ENCODE measurements at regions not wholly inside any gene's neighbourhood (a gene's known extent, or its start where the extent isn't known, plus 50 kb on each side); places are given as distances from the start of the nearest gene placed in this dataset.

- DNase-seq (ENCODE audit: low read depth in 2 of 2), result peak in 1 of 2 donors; percentile 63
These were observed 54.4 kb downstream of the NIBAN1 start for GRCh38 chr1:184919892-184920291.

- peak in 1 of 2 donors; percentile 42 for DNase-seq (ENCODE audit: low read depth in 2 of 2)
These were observed 58.7 kb downstream of the NIBAN1 start for GRCh38 chr1:184915463-184916090.

- DNase-seq (ENCODE audit: low read depth in 2 of 2), result no peak
These were observed 60.2 kb downstream of the NIBAN1 start for GRCh38 chr1:184914149-184914548.

GRCh38 chr1:184912392-184912791 is 61.9 kb downstream of the NIBAN1 start:
- peak in 1 of 2 donors; percentile 69 for DNase-seq (ENCODE audit: low read depth in 2 of 2)

GRCh38 chr1:184911830-184912229 is 62.5 kb downstream of the NIBAN1 start:
- DNase-seq (ENCODE audit: low read depth in 2 of 2), result no peak

- no peak for DNase-seq (ENCODE audit: low read depth in 2 of 2)
These were observed 63.1 kb downstream of the NIBAN1 start for GRCh38 chr1:184911103-184911745.

GRCh38 chr1:184910691-184911091 is 63.6 kb downstream of the NIBAN1 start:
- no peak for DNase-seq (ENCODE audit: low read depth in 2 of 2)

- DNase-seq (ENCODE audit: low read depth in 2 of 2), result no peak
These were observed 64.3 kb downstream of the NIBAN1 start for GRCh38 chr1:184910005-184910404.

GRCh38 chr1:184909019-184909418 is 65.3 kb downstream of the NIBAN1 start:
- DNase-seq (ENCODE audit: low read depth in 2 of 2), result no peak

- no peak for DNase-seq (ENCODE audit: low read depth in 2 of 2)
These were observed 65.8 kb downstream of the NIBAN1 start for GRCh38 chr1:184908506-184908905.

GRCh38 chr1:184907500-184907899 is 66.8 kb downstream of the NIBAN1 start:
- no peak for DNase-seq (ENCODE audit: low read depth in 2 of 2)

GRCh38 chr1:184906761-184907160 is 67.5 kb downstream of the NIBAN1 start:
- DNase-seq (ENCODE audit: low read depth in 2 of 2), result no peak

GRCh38 chr1:184905601-184906322 is 68.5 kb downstream of the NIBAN1 start:
- DNase-seq (ENCODE audit: low read depth in 2 of 2), result no peak

GRCh38 chr1:184903111-184903692 is 71.1 kb downstream of the NIBAN1 start:
- DNase-seq (ENCODE audit: low read depth in 2 of 2), result no peak

- no peak for DNase-seq (ENCODE audit: low read depth in 2 of 2)
These were observed 73.8 kb downstream of the NIBAN1 start for GRCh38 chr1:184900507-184900906.

GRCh38 chr1:184896000-184896399 is 78.3 kb downstream of the NIBAN1 start:
- no peak for DNase-seq (ENCODE audit: low read depth in 2 of 2)

GRCh38 chr1:184895086-184895485 is 79.2 kb downstream of the NIBAN1 start:
- DNase-seq (ENCODE audit: low read depth in 2 of 2), result no peak

GRCh38 chr1:184893695-184894094 is 80.6 kb downstream of the NIBAN1 start:
- no peak for DNase-seq (ENCODE audit: low read depth in 2 of 2)

GRCh38 chr1:184892116-184892515 is 82.2 kb downstream of the NIBAN1 start:
- DNase-seq (ENCODE audit: low read depth in 2 of 2), result no peak

GRCh38 chr1:184891440-184891839 is 82.9 kb downstream of the NIBAN1 start:
- DNase-seq (ENCODE audit: low read depth in 2 of 2), result no peak

GRCh38 chr1:184890539-184890973 is 83.8 kb downstream of the NIBAN1 start:
- peak; percentile 7 to 60 for DNase-seq (ENCODE audit: low read depth in 2 of 2)

GRCh38 chr1:184889902-184890301 is 84.4 kb downstream of the NIBAN1 start:
- peak in 1 of 2 donors; percentile 44 for DNase-seq (ENCODE audit: low read depth in 2 of 2)

All from lung microvascular endothelial cell (primary cell).